Bronchial epithelial cell (primary cell): ENCODE measurements at regions not wholly inside any gene's neighbourhood (a gene's known extent, or its start where the extent isn't known, plus 50 kb on each side); places are given as distances from the start of the nearest gene placed in this dataset.

Source experiments
- DNase-seq: peaks from one replicate; pipeline ENCODE4 v3.0.0-alpha.2; 2010; ENCODE audit warnings: low read depth
- FAIRE-seq: peaks from 2 replicates; lab custom pipeline; 2011; peaks lifted over from hg19 to GRCh38; lab: Jason Lieb, UNC
- H3K27me3 ChIP-seq: 2 replicates; pipeline ENCODE4 v1.5.1; 2011; ENCODE audit warnings: low read length; ENCODE audit not compliant: control insufficient read depth, insufficient read depth
- H3K36me3 ChIP-seq: 2 replicates; pipeline ENCODE4 v1.5.1; 2011; ENCODE audit warnings: low read length; ENCODE audit not compliant: control insufficient read depth, insufficient read depth
- H3K4me3 ChIP-seq: 2 replicates; pipeline ENCODE4 v1.5.1; 2011; ENCODE audit warnings: mild to moderate bottlenecking, low read depth, low read length, control low read depth
- TF ChIP-seq, protein P1 (sequence below): IDR thresholded peaks from 2 replicates; pipeline ENCODE4 v1.5.1; 2011; ENCODE audit warnings: mild to moderate bottlenecking, moderate library complexity, low read length, control low read depth, inconsistent platforms; ENCODE audit not compliant: insufficient read depth, severe bottlenecking

DNA sequence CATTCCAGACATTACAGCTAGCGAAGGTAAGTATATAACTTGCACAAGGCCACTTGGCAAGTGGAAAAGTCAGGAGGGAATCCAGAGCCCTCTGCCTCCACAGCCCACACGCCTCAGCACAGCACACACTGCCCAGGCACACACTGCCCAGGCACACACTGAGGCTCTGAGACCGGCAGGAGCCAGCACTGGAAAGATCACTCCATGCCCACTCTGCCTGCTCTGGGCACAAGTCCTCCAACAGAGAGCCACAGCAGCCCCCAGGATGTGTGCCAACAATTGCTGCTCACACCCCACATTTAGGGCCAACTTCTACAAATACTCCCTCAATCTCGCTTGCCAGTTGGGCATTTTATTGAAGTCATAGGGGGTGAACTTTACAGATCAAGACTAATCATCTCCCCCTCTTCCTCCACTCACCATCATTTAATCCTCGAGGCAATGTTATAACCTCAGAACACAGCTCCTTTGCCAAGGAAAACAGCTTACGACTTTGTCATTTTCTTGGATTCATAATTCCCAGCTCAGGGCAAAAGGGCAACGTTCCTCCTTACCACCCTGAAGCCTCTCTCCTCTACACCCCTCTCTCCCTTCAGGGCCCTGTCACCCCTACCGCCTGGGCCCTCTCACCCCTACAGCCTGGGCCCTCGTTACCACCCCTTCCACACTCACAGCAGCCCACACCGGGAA lies 53.0 kb upstream of the TPM1 start:
- FAIRE-seq (peak; percentile 7), DNase-seq (no peak)
- TF ChIP-seq, protein P1, sequence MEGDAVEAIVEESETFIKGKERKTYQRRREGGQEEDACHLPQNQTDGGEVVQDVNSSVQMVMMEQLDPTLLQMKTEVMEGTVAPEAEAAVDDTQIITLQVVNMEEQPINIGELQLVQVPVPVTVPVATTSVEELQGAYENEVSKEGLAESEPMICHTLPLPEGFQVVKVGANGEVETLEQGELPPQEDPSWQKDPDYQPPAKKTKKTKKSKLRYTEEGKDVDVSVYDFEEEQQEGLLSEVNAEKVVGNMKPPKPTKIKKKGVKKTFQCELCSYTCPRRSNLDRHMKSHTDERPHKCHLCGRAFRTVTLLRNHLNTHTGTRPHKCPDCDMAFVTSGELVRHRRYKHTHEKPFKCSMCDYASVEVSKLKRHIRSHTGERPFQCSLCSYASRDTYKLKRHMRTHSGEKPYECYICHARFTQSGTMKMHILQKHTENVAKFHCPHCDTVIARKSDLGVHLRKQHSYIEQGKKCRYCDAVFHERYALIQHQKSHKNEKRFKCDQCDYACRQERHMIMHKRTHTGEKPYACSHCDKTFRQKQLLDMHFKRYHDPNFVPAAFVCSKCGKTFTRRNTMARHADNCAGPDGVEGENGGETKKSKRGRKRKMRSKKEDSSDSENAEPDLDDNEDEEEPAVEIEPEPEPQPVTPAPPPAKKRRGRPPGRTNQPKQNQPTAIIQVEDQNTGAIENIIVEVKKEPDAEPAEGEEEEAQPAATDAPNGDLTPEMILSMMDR = no peak
- Histone ChIP-seq H3K27me3 (no peaks in the 10 kb centered on the region), H3K36me3 (no peaks in the 10 kb centered on the region), H3K4me3 (no peak overlapping the region)

DNA sequence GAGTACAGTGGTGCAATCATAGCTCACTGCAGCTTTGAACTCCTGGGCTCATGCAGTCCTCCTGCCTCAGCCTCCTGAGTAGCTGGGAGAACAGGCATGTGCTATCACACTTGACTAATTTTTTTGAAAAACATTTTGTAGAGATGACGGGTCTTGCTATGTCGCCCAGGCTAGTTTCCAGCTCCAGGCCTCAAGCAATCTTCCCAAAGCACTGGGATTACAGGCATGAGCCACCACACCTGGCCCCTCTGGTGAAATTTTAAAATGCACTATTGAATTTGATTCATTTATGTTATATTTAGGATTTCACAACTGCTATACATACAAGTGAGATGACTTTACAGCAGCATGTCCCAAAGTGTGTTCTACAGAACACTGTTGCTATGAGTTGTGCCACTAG lies 50.8 kb upstream of the TPM1 start:
- H3K4me3 ChIP-seq = no peak overlapping the region
- FAIRE-seq = no peak
- H3K36me3 ChIP-seq = no peaks in the 10 kb centered on the region
- no peak for DNase-seq
- TF ChIP-seq, protein P1 = no peak
- H3K27me3 ChIP-seq = no peaks in the 10 kb centered on the region

DNA sequence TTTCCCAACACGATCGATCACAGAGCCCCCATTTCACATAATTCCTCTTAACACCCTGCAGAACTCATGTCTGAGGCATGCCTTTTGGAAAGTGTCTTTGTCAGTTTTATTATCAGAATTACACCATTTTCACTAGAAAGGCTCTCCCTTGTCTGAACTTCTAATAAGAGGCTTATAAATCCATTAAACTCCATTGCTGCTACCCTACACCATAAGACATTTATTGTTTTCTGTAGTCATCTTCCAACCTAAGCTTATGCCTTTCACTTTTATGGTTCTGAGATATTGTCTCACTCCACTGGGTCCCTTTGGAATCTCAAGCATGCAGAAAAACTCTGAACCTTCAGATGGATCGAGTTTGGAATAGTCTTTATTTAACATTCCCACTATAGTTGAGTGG lies 50.2 kb upstream of the TPM1 start:
- DNase-seq (no peak), FAIRE-seq (no peak)
- no peaks in the 10 kb centered on the region for H3K36me3 ChIP-seq
- no peak overlapping the region for H3K4me3 ChIP-seq
- TF ChIP-seq, protein P1 = no peak
- no peaks in the 10 kb centered on the region for H3K27me3 ChIP-seq
